BE2C (cell line): ENCODE measurements at regions not wholly inside any gene's neighbourhood (a gene's known extent, or its start where the extent isn't known, plus 50 kb on each side); places are given as distances from the start of the nearest gene placed in this dataset.

Experiments used
- DNase-seq: peaks from one replicate; pipeline ENCODE4 v3.0.0-alpha.2; 2020
- H3K27me3 ChIP-seq: fragments of 250-450 bp; sonication (Bioruptor Pico); 2 replicates; pipeline ENCODE4 v1.5.1; 2020; ENCODE audit warnings: mild to moderate bottlenecking
- H3K36me3 ChIP-seq: fragments of 250-450 bp; sonication (Bioruptor Pico); 2 replicates; pipeline ENCODE4 v1.5.1; 2020; ENCODE audit warnings: mild to moderate bottlenecking
- H3K4me1 ChIP-seq: fragments of 250-450 bp; sonication (Bioruptor Pico); 2 replicates; pipeline ENCODE4 v1.5.1; 2020
- H3K4me3 ChIP-seq: 2 replicates; pipeline ENCODE4 v1.5.1; 2011; ENCODE audit warnings: low read depth, low read length
- H3K9me3 ChIP-seq: fragments of 250-450 bp; sonication (Bioruptor Pico); 2 replicates; pipeline ENCODE4 v1.5.1; 2020
- CTCF ChIP-seq: IDR thresholded peaks from 2 replicates; pipeline ENCODE4 v1.5.1; 2012; ENCODE audit warnings: mild to moderate bottlenecking, low read depth, low read length

DNA sequence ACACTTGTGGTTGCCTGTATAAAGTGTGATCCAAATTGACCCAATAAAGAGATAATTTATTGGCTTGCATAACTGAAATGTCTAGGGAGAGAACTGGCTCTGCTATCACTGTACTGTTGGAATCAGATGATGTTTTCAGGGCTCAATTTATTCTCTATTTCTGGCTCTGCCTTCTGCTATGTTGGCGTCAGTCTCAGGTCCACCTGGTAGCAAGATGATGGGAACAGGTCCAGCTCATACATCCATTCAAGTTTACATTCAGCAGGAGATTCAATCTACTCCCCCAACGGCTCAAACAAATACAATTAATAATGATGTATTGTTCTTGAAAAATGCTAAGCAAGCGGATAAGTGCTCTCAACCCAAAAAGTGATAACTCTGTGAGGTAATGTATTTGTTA is 297.7 kb upstream of the SYT4 start:
- no peak for TF ChIP-seq CTCF
- Histone ChIP-seq H3K36me3 (no peaks in the 10 kb centered on the region), H3K4me1 (no peaks in the 10 kb centered on the region; the same call in 1 of the 2 replicates), H3K27me3 (no peaks in the 10 kb centered on the region), H3K4me3 (no peak overlapping the region), H3K9me3 (no peaks in the 10 kb centered on the region)
- DNase-seq: peak; percentile 33

- Histone ChIP-seq H3K4me1 (no peaks in the 10 kb centered on the region; the same call in 1 of the 2 replicates), H3K36me3 (no peaks in the 10 kb centered on the region), H3K9me3 (no peaks in the 10 kb centered on the region), H3K4me3 (no peak overlapping the region), H3K27me3 (no peaks in the 10 kb centered on the region)
- TF ChIP-seq CTCF: no peak
- DNase-seq: no peak
Measured at GRCh38 chr18:43578211-43578610, 300.9 kb upstream of the SYT4 start.

GRCh38 chr18:43578706-43579105 is 301.4 kb upstream of the SYT4 start:
- H3K9me3 ChIP-seq: no peaks in the 10 kb centered on the region
- H3K27me3 ChIP-seq: no peaks in the 10 kb centered on the region
- H3K4me3 ChIP-seq: no peak overlapping the region
- no peaks in the 10 kb centered on the region; the same call in 1 of the 2 replicates for H3K4me1 ChIP-seq
- no peak for TF ChIP-seq CTCF
- no peaks in the 10 kb centered on the region for H3K36me3 ChIP-seq
- no peak for DNase-seq

GRCh38 chr18:43581936-43582519 is 304.7 kb upstream of the SYT4 start:
- Histone ChIP-seq H3K4me3 (no peak overlapping the region), H3K27me3 (no peaks in the 10 kb centered on the region), H3K36me3 (no peaks in the 10 kb centered on the region), H3K9me3 (no peaks in the 10 kb centered on the region), H3K4me1 (no peaks in the 10 kb centered on the region)
- TF ChIP-seq CTCF: no peak
- DNase-seq: no peak

- H3K27me3 ChIP-seq: no peaks in the 10 kb centered on the region
- no peaks in the 10 kb centered on the region for H3K4me1 ChIP-seq
- H3K9me3 ChIP-seq: no peaks in the 10 kb centered on the region
- peak; percentile 60 for TF ChIP-seq CTCF
- H3K4me3 ChIP-seq: no peak overlapping the region
- DNase-seq: no peak
- no peaks in the 10 kb centered on the region for H3K36me3 ChIP-seq
Measured at GRCh38 chr18:43587538-43588153, 310.4 kb upstream of the SYT4 start.

DNA sequence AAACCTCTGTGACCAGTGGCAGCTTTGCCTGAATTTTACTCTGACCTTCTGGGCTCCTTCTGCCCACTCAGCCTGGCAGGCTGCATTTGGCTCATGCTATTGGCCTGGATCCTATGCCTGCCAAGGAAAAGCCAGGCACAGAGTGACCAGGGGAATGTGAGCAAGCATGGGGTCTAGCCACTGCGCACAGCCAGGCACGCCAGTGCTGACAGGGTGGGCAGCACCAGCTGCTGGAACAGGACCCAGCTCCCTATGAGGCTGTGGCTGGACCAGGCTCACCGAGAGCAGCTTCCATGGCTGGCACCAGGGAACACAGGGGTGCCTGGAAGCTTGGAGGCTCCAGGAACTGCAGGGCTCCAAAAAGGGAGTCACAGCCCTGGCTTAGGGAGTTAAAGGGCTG is 311.5 kb upstream of the SYT4 start:
- TF ChIP-seq CTCF: no peak
- Histone ChIP-seq H3K36me3 (no peaks in the 10 kb centered on the region), H3K27me3 (no peaks in the 10 kb centered on the region), H3K4me1 (no peaks in the 10 kb centered on the region), H3K4me3 (no peak overlapping the region), H3K9me3 (no peaks in the 10 kb centered on the region)
- no peak for DNase-seq
